ENCODE measurements at regions not wholly inside any gene's neighbourhood (a gene's known extent, or its start where the extent isn't known, plus 50 kb on each side); places are given as distances from the start of the nearest gene placed in this dataset.

- Histone ChIP-seq H3K27me3 (ENCODE audit: insufficient read depth, low read length) (no peaks in the 10 kb centered on the region), H3K79me2 (ENCODE audit: insufficient read depth, low read length) (no peaks in the 10 kb centered on the region), H3K9me3 (ENCODE audit: control insufficient read depth in 1 of 2, insufficient read depth in 1 of 2, low read depth in 1 of 2, low read length in 2 of 2) (peaks cover 19% of the 10 kb centered on the region in 2 experiments; a peak in 2 of 4 replicates), H2AFZ (ENCODE audit: low read depth, low read length, poor library complexity, severe bottlenecking) (no peak overlapping the region), H3K4me1 (ENCODE audit: control insufficient read depth in 1 of 2, insufficient read depth in 2 of 2, low read length in 2 of 2) (no peaks in the 10 kb centered on the region), H3K27ac (ENCODE audit: low read depth, low read length) (no peak overlapping the region), H3K4me2 (ENCODE audit: low read length) (no peak overlapping the region), H3K4me3 (replicated peaks in 1 of 2; ENCODE audit: low read depth in 1 of 2, low read length in 2 of 2) (no peak overlapping the region), H3K9me2 (ENCODE audit: insufficient read depth) (no peaks in the 10 kb centered on the region), H3K9ac (ENCODE audit: low read length) (no peak overlapping the region), H4K20me1 (ENCODE audit: insufficient read depth) (no peaks in the 10 kb centered on the region), H3K36me3 (ENCODE audit: control insufficient read depth in 1 of 2, insufficient read depth in 2 of 2, low read length in 2 of 2) (no peaks in the 10 kb centered on the region)
- ChIA-PET RAD21 (ENCODE audit: low non-redundant PET in 1 of 2, low total read pairs in 2 of 2, uncharacterized antibody in 2 of 2, unreplicated experiment in 2 of 2) (no interaction called here), POLR2A (no interaction called here), CTCF (no interaction called here)
- ATAC-seq, result no peak
- no peak for DNase-seq (ENCODE audit: low read depth, low spot score)
- BruUV-seq (replicated peaks), result no TSS peak
- intact Hi-C loops (cut with micrococcal nuclease), result no loop called here
- TF ChIP-seq POLR2AphosphoS5 (IDR thresholded peaks at IDR 0.05; ENCODE audit: low read depth, low read length), result no peak
- TF ChIP-seq EZH2 (IDR thresholded peaks at IDR 0.05), result no peak
- no peak for TF ChIP-seq ATF3 (IDR thresholded peaks at IDR 0.05)
- no peak for TF ChIP-seq SP1 (IDR thresholded peaks at IDR 0.05; ENCODE audit: low read depth)
- TF ChIP-seq EGR1 (IDR thresholded peaks at IDR 0.05; ENCODE audit: low read depth), result no peak
- no peak for TF ChIP-seq MAX (IDR thresholded peaks at IDR 0.05)
- TF ChIP-seq CEBPB (IDR thresholded peaks at IDR 0.05; ENCODE audit: low read depth), result no peak
Measured at GRCh38 chr10:9944690-9945089, 1073.0 kb upstream of the CELF2 start.

GRCh38 chr10:9950070-9950469 is 1067.6 kb upstream of the CELF2 start:
- ChIA-PET RAD21 (ENCODE audit: low non-redundant PET in 1 of 2, low total read pairs in 2 of 2, uncharacterized antibody in 2 of 2, unreplicated experiment in 2 of 2) (no interaction called here), POLR2A (no interaction called here), CTCF (no interaction called here)
- H3K9me3 ChIP-seq (ENCODE audit: control insufficient read depth in 1 of 2, insufficient read depth in 1 of 2, low read depth in 1 of 2, low read length in 2 of 2), result peaks cover 7 to 22% of the 10 kb centered on the region in 2 experiments; a peak in 2 of 4 replicates
- H3K4me1 ChIP-seq (ENCODE audit: control insufficient read depth in 1 of 2, insufficient read depth in 2 of 2, low read length in 2 of 2), result no peaks in the 10 kb centered on the region
- H3K4me3 ChIP-seq (replicated peaks in 1 of 2; ENCODE audit: low read depth in 1 of 2, low read length in 2 of 2), result no peak overlapping the region
- H3K79me2 ChIP-seq (ENCODE audit: insufficient read depth, low read length), result no peaks in the 10 kb centered on the region
- H3K36me3 ChIP-seq (ENCODE audit: control insufficient read depth in 1 of 2, insufficient read depth in 2 of 2, low read length in 2 of 2), result no peaks in the 10 kb centered on the region
- H3K9me2 ChIP-seq (ENCODE audit: insufficient read depth), result no peaks in the 10 kb centered on the region
- H2AFZ ChIP-seq (ENCODE audit: low read depth, low read length, poor library complexity, severe bottlenecking), result no peak overlapping the region
- H3K27me3 ChIP-seq (ENCODE audit: insufficient read depth, low read length), result no peaks in the 10 kb centered on the region
- no peak for ATAC-seq
- intact Hi-C loops (cut with micrococcal nuclease), result no loop called here
- no TSS peak for BruUV-seq (replicated peaks)
- TF ChIP-seq POLR2AphosphoS5 (IDR thresholded peaks at IDR 0.05; ENCODE audit: low read depth, low read length) (no peak), EGR1 (IDR thresholded peaks at IDR 0.05; ENCODE audit: low read depth) (no peak)
- H3K4me2 ChIP-seq (ENCODE audit: low read length), result no peak overlapping the region
- H4K20me1 ChIP-seq (ENCODE audit: insufficient read depth), result no peaks in the 10 kb centered on the region
- no peak overlapping the region for H3K27ac ChIP-seq (ENCODE audit: low read depth, low read length)
- no peak for DNase-seq (ENCODE audit: low read depth, low spot score)
- H3K9ac ChIP-seq (ENCODE audit: low read length), result no peak overlapping the region

Data from HCT116 (cell line).